A673 (cell line): ENCODE measurements at regions not wholly inside any gene's neighbourhood (a gene's known extent, or its start where the extent isn't known, plus 50 kb on each side); places are given as distances from the start of the nearest gene placed in this dataset.

Experiments used
- BruUV-seq: library from RNA; stranded (reverse); fragments of 400-500 nt; replicated peaks from 2 replicates; lab custom pipeline; 2021; lab: Mats Ljungman, UMichigan
- CTCF ChIA-PET: fragments of 300-600 bp; sonication (Branson Sonifier 250); formaldehyde crosslinking; loops from one replicate; lab custom pipeline; 2022; ENCODE audit warnings: antibody characterized with exemption; lab: Charles Lee
- POLR2A ChIA-PET: fragments of 300-600 bp; sonication (Branson Sonifier 250); formaldehyde crosslinking; loops from one replicate; lab custom pipeline; 2022; ENCODE audit warnings: antibody characterized with exemption; ENCODE audit not compliant: low non-redundant PET; lab: Charles Lee
- DNase-seq: peaks from one replicate; pipeline ENCODE4 v3.0.0-alpha.2; 2015; ENCODE audit warnings: low spot score
- H3K27ac ChIP-seq: fragments of 200-600 bp; sonication (generic); 2 replicates; pipeline ENCODE4 v1.5.1; 2016; ENCODE audit warnings: mixed run types, low read depth, mild to moderate bottlenecking, mixed read lengths, antibody characterized with exemption, low read length; ENCODE audit not compliant: poor library complexity, severe bottlenecking
- H3K27me3 ChIP-seq: fragments of 200-600 bp; sonication (generic); replicated peaks from 2 replicates; pipeline ENCODE4 v1.6.1; 2017; ENCODE audit warnings: mixed run types, low read depth, mild to moderate bottlenecking, mixed read lengths, antibody characterized with exemption, low read length; ENCODE audit not compliant: insufficient read depth, poor library complexity
- H3K36me3 ChIP-seq: fragments of 200-600 bp; sonication (generic); 2 replicates; pipeline ENCODE4 v1.6.1; 2016; ENCODE audit warnings: mixed run types, mild to moderate bottlenecking, mixed read lengths, antibody characterized with exemption, low read length; ENCODE audit not compliant: insufficient read depth, poor library complexity, severe bottlenecking
- H3K4me1 ChIP-seq: fragments of 200-600 bp; sonication (generic); 2 replicates; pipeline ENCODE4 v1.6.1; 2017; ENCODE audit warnings: mixed run types, mild to moderate bottlenecking, mixed read lengths, antibody characterized with exemption, low read length; ENCODE audit not compliant: insufficient read depth, poor library complexity, severe bottlenecking
- H3K4me3 ChIP-seq: fragments of 200-600 bp; sonication (generic); 2 replicates; pipeline ENCODE4 v1.5.1; 2016; ENCODE audit warnings: low read depth, mixed run types, mild to moderate bottlenecking, mixed read lengths, low read length; ENCODE audit not compliant: poor library complexity, severe bottlenecking
- H3K9me3 ChIP-seq: fragments of 200-600 bp; sonication (generic); 2 replicates; pipeline ENCODE4 v1.6.1; 2016; ENCODE audit warnings: mixed run types, low read depth, mild to moderate bottlenecking, mixed read lengths, antibody characterized with exemption, low read length; ENCODE audit not compliant: poor library complexity, severe bottlenecking
- CTCF ChIP-seq: fragments of 300-800, 200-600 bp; sonication (generic); conservative IDR thresholded peaks from 2 replicates; pipeline ENCODE4 v1.5.1; 2017; ENCODE audit warnings: low read depth, mild to moderate bottlenecking, antibody characterized with exemption, low read length, moderate library complexity, mixed read lengths
- EZH2 ChIP-seq: fragments of 200-600 bp; sonication (generic); IDR thresholded peaks from 2 replicates; pipeline ENCODE4 v1.6.1; 2017; ENCODE audit warnings: borderline replicate concordance, low read depth, mild to moderate bottlenecking, mixed read lengths, antibody characterized with exemption, low read length; ENCODE audit not compliant: poor library complexity, severe bottlenecking
- intact Hi-C: fragments of 100-400 bp; cut with micrococcal nuclease; formaldehyde crosslinking; loops from one replicate; pipeline ENCODE4 v1.10.0; 2022; ENCODE audit not compliant: unreplicated experiment

GRCh38 chr1:29499104-29499650, 262.9 kb downstream of the PTPRU start:
- H3K9me3 ChIP-seq, result no peaks in the 10 kb centered on the region
- no peak overlapping the region for H3K27ac ChIP-seq
- DNase-seq, result no peak
- CTCF ChIA-PET, result no interaction called here
- no peaks in the 10 kb centered on the region for H3K27me3 ChIP-seq
- H3K4me3 ChIP-seq, result no peak overlapping the region
- no peak for TF ChIP-seq EZH2
- TF ChIP-seq CTCF, result no peak
- intact Hi-C loops, result no loop called here
- no TSS peak for BruUV-seq
- H3K36me3 ChIP-seq, result no peaks in the 10 kb centered on the region
- POLR2A ChIA-PET, result no interaction called here
- no peaks in the 10 kb centered on the region for H3K4me1 ChIP-seq

- Histone ChIP-seq H3K27me3 (peaks cover 3% of the 10 kb centered on the region), H3K4me3 (no peak overlapping the region), H3K4me1 (no peaks in the 10 kb centered on the region), H3K36me3 (no peaks in the 10 kb centered on the region), H3K9me3 (no peaks in the 10 kb centered on the region), H3K27ac (no peak overlapping the region)
- no peak for DNase-seq
- ChIA-PET CTCF (no interaction called here), POLR2A (no interaction called here)
- BruUV-seq, result no TSS peak
- TF ChIP-seq EZH2 (no peak), CTCF (no peak)
- intact Hi-C loops, result no loop called here
Measured at GRCh38 chr1:29498126-29499103, 262.1 kb downstream of the PTPRU start.

- Histone ChIP-seq H3K9me3 (no peaks in the 10 kb centered on the region), H3K4me3 (no peak overlapping the region), H3K27me3 (peaks cover 3% of the 10 kb centered on the region), H3K36me3 (no peaks in the 10 kb centered on the region), H3K27ac (no peak overlapping the region), H3K4me1 (no peaks in the 10 kb centered on the region)
- CTCF ChIA-PET, result no interaction called here
- POLR2A ChIA-PET, result no interaction called here
- no peak for TF ChIP-seq EZH2
- no peak for TF ChIP-seq CTCF
- BruUV-seq, result no TSS peak
- intact Hi-C loops, result no loop called here
- no peak for DNase-seq
Measured at GRCh38 chr1:29497395-29498125, 261.2 kb downstream of the PTPRU start.
